ENCODE measurements at regions not wholly inside any gene's neighbourhood (a gene's known extent, or its start where the extent isn't known, plus 50 kb on each side); places are given as distances from the start of the nearest gene placed in this dataset.

DNA sequence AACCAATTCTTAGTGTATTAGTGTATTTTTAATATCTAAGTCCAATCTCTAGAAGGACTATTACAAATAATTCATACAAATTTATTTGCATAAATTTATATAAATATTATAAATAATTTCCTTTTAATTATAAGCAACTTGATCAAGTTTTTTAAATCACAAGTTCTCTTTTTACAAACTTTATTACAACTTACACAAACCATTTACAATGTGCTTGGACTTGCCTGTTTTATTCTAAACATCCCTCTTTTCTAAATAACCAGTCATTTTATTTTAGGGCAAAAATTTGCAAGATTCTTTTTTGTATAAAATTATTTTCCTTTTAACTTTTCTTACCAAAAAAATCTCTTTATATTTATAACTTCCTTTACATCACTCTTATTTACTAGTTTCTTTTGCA, 83.5 kb upstream of the SYNCRIP start:
- TF ChIP-seq RARB (CRISPR knock-in tag; IDR thresholded peaks at IDR 0.05) (no peak), ISL1 (CRISPR knock-in tag; IDR thresholded peaks at IDR 0.05) (no peak), ZNF8 (CRISPR knock-in tag; IDR thresholded peaks at IDR 0.05) (no peak), ZNF565 (CRISPR knock-in tag; conservative IDR thresholded peaks at IDR 0.05; ENCODE audit: low read depth) (no peak), ZFP30 (CRISPR knock-in tag; IDR thresholded peaks at IDR 0.05) (no peak), ARNTL (CRISPR knock-in tag; IDR thresholded peaks at IDR 0.05; ENCODE audit: borderline replicate concordance, low read depth) (no peak), OSR1 (CRISPR knock-in tag; IDR thresholded peaks at IDR 0.05) (no peak), ZNF70 (CRISPR knock-in tag; IDR thresholded peaks at IDR 0.05) (no peak)
- TF ChIP-seq, protein P1, sequence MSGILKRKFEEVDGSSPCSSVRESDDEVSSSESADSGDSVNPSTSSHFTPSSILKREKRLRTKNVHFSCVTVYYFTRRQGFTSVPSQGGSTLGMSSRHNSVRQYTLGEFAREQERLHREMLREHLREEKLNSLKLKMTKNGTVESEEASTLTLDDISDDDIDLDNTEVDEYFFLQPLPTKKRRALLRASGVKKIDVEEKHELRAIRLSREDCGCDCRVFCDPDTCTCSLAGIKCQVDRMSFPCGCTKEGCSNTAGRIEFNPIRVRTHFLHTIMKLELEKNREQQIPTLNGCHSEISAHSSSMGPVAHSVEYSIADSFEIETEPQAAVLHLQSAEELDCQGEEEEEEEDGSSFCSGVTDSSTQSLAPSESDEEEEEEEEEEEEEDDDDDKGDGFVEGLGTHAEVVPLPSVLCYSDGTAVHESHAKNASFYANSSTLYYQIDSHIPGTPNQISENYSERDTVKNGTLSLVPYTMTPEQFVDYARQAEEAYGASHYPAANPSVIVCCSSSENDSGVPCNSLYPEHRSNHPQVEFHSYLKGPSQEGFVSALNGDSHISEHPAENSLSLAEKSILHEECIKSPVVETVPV (CRISPR knock-in tag; IDR thresholded peaks at IDR 0.05): no peak
- TF ChIP-seq, protein P2, sequence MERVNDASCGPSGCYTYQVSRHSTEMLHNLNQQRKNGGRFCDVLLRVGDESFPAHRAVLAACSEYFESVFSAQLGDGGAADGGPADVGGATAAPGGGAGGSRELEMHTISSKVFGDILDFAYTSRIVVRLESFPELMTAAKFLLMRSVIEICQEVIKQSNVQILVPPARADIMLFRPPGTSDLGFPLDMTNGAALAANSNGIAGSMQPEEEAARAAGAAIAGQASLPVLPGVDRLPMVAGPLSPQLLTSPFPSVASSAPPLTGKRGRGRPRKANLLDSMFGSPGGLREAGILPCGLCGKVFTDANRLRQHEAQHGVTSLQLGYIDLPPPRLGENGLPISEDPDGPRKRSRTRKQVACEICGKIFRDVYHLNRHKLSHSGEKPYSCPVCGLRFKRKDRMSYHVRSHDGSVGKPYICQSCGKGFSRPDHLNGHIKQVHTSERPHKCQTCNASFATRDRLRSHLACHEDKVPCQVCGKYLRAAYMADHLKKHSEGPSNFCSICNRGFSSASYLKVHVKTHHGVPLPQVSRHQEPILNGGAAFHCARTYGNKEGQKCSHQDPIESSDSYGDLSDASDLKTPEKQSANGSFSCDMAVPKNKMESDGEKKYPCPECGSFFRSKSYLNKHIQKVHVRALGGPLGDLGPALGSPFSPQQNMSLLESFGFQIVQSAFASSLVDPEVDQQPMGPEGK (CRISPR knock-in tag; IDR thresholded peaks at IDR 0.05; ENCODE audit: borderline replicate concordance): no peak
- TF ChIP-seq, protein P3, sequence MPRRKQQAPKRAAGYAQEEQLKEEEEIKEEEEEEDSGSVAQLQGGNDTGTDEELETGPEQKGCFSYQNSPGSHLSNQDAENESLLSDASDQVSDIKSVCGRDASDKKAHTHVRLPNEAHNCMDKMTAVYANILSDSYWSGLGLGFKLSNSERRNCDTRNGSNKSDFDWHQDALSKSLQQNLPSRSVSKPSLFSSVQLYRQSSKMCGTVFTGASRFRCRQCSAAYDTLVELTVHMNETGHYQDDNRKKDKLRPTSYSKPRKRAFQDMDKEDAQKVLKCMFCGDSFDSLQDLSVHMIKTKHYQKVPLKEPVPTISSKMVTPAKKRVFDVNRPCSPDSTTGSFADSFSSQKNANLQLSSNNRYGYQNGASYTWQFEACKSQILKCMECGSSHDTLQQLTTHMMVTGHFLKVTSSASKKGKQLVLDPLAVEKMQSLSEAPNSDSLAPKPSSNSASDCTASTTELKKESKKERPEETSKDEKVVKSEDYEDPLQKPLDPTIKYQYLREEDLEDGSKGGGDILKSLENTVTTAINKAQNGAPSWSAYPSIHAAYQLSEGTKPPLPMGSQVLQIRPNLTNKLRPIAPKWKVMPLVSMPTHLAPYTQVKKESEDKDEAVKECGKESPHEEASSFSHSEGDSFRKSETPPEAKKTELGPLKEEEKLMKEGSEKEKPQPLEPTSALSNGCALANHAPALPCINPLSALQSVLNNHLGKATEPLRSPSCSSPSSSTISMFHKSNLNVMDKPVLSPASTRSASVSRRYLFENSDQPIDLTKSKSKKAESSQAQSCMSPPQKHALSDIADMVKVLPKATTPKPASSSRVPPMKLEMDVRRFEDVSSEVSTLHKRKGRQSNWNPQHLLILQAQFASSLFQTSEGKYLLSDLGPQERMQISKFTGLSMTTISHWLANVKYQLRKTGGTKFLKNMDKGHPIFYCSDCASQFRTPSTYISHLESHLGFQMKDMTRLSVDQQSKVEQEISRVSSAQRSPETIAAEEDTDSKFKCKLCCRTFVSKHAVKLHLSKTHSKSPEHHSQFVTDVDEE (CRISPR knock-in tag; IDR thresholded peaks at IDR 0.05): no peak

Measured in SK-N-SH treated with all-trans-retinoic acid at 6 μM for 48 hours (cell line).